Hepatocyte (in vitro differentiated cells): ENCODE measurements at regions not wholly inside any gene's neighbourhood (a gene's known extent, or its start where the extent isn't known, plus 50 kb on each side); places are given as distances from the start of the nearest gene placed in this dataset.

Experiments used
- DNase-seq: peaks from one replicate; pipeline ENCODE4 v3.0.0-alpha.2; 2016; ENCODE audit warnings: low spot score
- H2AFZ ChIP-seq: fragments of 200-600 bp; sonication (generic); 2 replicates; pipeline ENCODE4 v1.6.0; 2016; ENCODE audit warnings: antibody characterized with exemption, mild to moderate bottlenecking
- H3K27ac ChIP-seq: fragments of 200-600 bp; sonication (generic); 2 replicates; pipeline ENCODE4 v1.5.1; 2016; ENCODE audit warnings: mild to moderate bottlenecking
- H3K27me3 ChIP-seq: fragments of 200-600 bp; sonication (generic); 2 replicates; pipeline ENCODE4 v1.6.1; 2016
- H3K36me3 ChIP-seq: fragments of 200-600 bp; sonication (generic); replicated peaks from 2 replicates; pipeline ENCODE4 v1.5.1; 2016; ENCODE audit warnings: low read depth; ENCODE audit not compliant: insufficient read depth
- H3K4me1 ChIP-seq: fragments of 200-600 bp; sonication (generic); 2 replicates; pipeline ENCODE4 v1.5.1; 2016; ENCODE audit warnings: mild to moderate bottlenecking, moderate library complexity; ENCODE audit not compliant: insufficient read depth
- H3K4me2 ChIP-seq: fragments of 200-600 bp; sonication (generic); 2 replicates; pipeline ENCODE4 v1.6.0; 2016
- H3K4me3 ChIP-seq: fragments of 200-600 bp; sonication (generic); 2 replicates; pipeline ENCODE4 v1.5.1; 2016; ENCODE audit warnings: mild to moderate bottlenecking
- H3K79me2 ChIP-seq: fragments of 200-600 bp; sonication (generic); 2 replicates; pipeline ENCODE4 v1.6.0; 2017; ENCODE audit warnings: mild to moderate bottlenecking
- H3K9me2 ChIP-seq: fragments of 200-600 bp; sonication (generic); replicated peaks from 2 replicates; pipeline ENCODE4 v1.6.0; 2017; ENCODE audit warnings: mild to moderate bottlenecking; ENCODE audit not compliant: insufficient read depth
- H3K9me3 ChIP-seq: fragments of 200-600 bp; sonication (generic); 2 replicates; pipeline ENCODE4 v1.5.1; 2016; ENCODE audit warnings: low read depth, mild to moderate bottlenecking
- H4K20me1 ChIP-seq: fragments of 200-600 bp; sonication (generic); 2 replicates; pipeline ENCODE4 v1.6.0; 2016; ENCODE audit warnings: mild to moderate bottlenecking; ENCODE audit not compliant: insufficient read depth, poor library complexity, severe bottlenecking
- EZH2 ChIP-seq: fragments of 200-600 bp; sonication (generic); IDR thresholded peaks from 2 replicates; pipeline ENCODE4 v1.6.1; 2016; ENCODE audit warnings: antibody characterized with exemption, mild to moderate bottlenecking, borderline replicate concordance
- EZH2phosphoT487 ChIP-seq: fragments of 200-600 bp; sonication (generic); IDR thresholded peaks from one replicate; pipeline ENCODE4 v1.6.1; 2018; ENCODE audit warnings: antibody characterized with exemption, mild to moderate bottlenecking, low read depth, moderate library complexity; ENCODE audit not compliant: unreplicated experiment, severe bottlenecking
- WGBS: methylation state at CpG from one replicate; pipeline ENCODE4 v1.1.6; 2016; ENCODE audit warnings: low lambda C conversion rate; ENCODE audit errors: missing lambda C conversion rate; 5-methylcytosine and 5-hydroxymethylcytosine counted together
- TF ChIP-seq, protein P1 (sequence below): fragments of 200-600 bp; sonication (generic); IDR thresholded peaks from 2 replicates; pipeline ENCODE4 v1.5.1; 2016; ENCODE audit warnings: antibody characterized with exemption, mild to moderate bottlenecking; ENCODE audit not compliant: poor library complexity

- Histone ChIP-seq H3K9me3 (no peaks in the 10 kb centered on the region), H3K27ac (no peak overlapping the region), H3K79me2 (no peaks in the 10 kb centered on the region), H2AFZ (no peak overlapping the region), H3K4me3 (no peak overlapping the region), H3K27me3 (no peaks in the 10 kb centered on the region), H3K36me3 (no peaks in the 10 kb centered on the region), H3K9me2 (no peaks in the 10 kb centered on the region), H4K20me1 (no peaks in the 10 kb centered on the region), H3K4me2 (no peak overlapping the region), H3K4me1 (peaks cover 16% of the 10 kb centered on the region)
- TF ChIP-seq EZH2phosphoT487 = no peak
- TF ChIP-seq EZH2 = no peak
- no peak for DNase-seq
- 91% methylated on average over 27 of the region's 31 CpGs for WGBS
These were observed 129.8 kb upstream of the NKX1-1 start for GRCh38 chr4:1535926-1536578.

- WGBS = 97% methylated on average over 30 of the region's 30 CpGs
- Histone ChIP-seq H4K20me1 (no peaks in the 10 kb centered on the region), H3K9me3 (no peaks in the 10 kb centered on the region), H3K4me3 (no peak overlapping the region), H3K36me3 (no peaks in the 10 kb centered on the region), H3K4me1 (peaks cover 16% of the 10 kb centered on the region), H2AFZ (no peak overlapping the region), H3K9me2 (no peaks in the 10 kb centered on the region), H3K79me2 (no peaks in the 10 kb centered on the region), H3K4me2 (no peak overlapping the region), H3K27ac (no peak overlapping the region), H3K27me3 (no peaks in the 10 kb centered on the region)
- no peak for TF ChIP-seq EZH2
- TF ChIP-seq, protein P1, sequence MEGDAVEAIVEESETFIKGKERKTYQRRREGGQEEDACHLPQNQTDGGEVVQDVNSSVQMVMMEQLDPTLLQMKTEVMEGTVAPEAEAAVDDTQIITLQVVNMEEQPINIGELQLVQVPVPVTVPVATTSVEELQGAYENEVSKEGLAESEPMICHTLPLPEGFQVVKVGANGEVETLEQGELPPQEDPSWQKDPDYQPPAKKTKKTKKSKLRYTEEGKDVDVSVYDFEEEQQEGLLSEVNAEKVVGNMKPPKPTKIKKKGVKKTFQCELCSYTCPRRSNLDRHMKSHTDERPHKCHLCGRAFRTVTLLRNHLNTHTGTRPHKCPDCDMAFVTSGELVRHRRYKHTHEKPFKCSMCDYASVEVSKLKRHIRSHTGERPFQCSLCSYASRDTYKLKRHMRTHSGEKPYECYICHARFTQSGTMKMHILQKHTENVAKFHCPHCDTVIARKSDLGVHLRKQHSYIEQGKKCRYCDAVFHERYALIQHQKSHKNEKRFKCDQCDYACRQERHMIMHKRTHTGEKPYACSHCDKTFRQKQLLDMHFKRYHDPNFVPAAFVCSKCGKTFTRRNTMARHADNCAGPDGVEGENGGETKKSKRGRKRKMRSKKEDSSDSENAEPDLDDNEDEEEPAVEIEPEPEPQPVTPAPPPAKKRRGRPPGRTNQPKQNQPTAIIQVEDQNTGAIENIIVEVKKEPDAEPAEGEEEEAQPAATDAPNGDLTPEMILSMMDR = no peak
- TF ChIP-seq EZH2phosphoT487 = no peak
- no peak for DNase-seq
These were observed 128.8 kb upstream of the NKX1-1 start for GRCh38 chr4:1534876-1535526.

- Histone ChIP-seq H3K4me1 (peaks cover 15% of the 10 kb centered on the region), H3K9me2 (no peaks in the 10 kb centered on the region), H3K4me2 (no peak overlapping the region), H3K27ac (no peak overlapping the region), H2AFZ (no peak overlapping the region), H3K79me2 (no peaks in the 10 kb centered on the region), H3K9me3 (no peaks in the 10 kb centered on the region), H3K4me3 (no peak overlapping the region), H3K27me3 (peaks cover under 1% of the 10 kb centered on the region), H4K20me1 (no peaks in the 10 kb centered on the region), H3K36me3 (no peaks in the 10 kb centered on the region)
- 79% methylated on average over 18 of the region's 18 CpGs for WGBS
- no peak for DNase-seq
- TF ChIP-seq EZH2phosphoT487 = no peak
- no peak for TF ChIP-seq EZH2
- TF ChIP-seq, protein P1 = no peak
These were observed 128.0 kb upstream of the NKX1-1 start for GRCh38 chr4:1534095-1534872.
